NCI-H226 (cell line): ENCODE measurements at regions not wholly inside any gene's neighbourhood (a gene's known extent, or its start where the extent isn't known, plus 50 kb on each side); places are given as distances from the start of the nearest gene placed in this dataset.
"Not testable (repeated sequence)": the region's sequence is repeated elsewhere in the genome, so short reads cannot be mapped to it uniquely, and the experiment has no call there.

Source experiments
- DNase-seq: peaks from one replicate; pipeline ENCODE4 v3.0.0-alpha.2; 2015

DNA sequence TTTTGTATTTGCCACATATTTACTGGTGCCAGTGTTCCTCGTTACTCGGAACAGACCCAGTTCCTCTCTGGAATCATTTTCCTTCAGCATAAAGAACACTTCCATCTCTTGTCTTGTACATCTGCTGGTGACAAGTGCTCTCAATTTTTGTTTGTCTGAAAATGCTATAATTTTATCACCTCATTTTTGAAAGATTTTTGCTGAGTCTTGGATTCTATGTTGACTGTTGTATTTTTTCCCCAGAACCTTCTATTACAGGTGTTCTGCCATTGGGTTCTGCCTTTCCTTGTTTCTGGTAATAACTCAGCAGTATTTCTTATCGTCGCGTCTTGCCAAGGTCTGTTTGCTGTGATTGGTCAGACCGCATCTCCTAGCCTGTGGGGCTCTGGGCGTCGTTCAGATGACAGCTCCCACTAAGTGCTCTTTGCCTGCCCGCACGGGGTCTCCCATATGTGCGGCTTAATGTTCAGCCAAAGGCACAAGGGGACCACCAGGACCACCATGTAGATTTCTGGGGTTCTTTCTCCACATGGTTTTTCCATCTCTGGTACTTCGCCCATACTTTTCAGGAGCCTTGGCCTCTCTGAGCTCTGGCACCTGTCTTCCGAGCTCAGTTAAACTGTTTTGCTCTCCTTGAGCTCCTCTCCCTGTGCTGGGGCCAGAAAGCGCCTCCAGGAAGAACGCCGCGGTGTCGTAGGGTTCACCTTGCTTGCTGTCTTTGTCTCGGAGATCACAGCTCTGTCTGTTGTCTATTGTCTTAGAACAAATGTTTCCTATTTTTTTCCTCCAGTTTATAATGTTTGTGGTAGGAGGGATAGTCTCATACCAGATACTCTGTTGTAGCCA is 80.0 kb downstream of the METRNL start:
- DNase-seq, result no peak

DNA sequence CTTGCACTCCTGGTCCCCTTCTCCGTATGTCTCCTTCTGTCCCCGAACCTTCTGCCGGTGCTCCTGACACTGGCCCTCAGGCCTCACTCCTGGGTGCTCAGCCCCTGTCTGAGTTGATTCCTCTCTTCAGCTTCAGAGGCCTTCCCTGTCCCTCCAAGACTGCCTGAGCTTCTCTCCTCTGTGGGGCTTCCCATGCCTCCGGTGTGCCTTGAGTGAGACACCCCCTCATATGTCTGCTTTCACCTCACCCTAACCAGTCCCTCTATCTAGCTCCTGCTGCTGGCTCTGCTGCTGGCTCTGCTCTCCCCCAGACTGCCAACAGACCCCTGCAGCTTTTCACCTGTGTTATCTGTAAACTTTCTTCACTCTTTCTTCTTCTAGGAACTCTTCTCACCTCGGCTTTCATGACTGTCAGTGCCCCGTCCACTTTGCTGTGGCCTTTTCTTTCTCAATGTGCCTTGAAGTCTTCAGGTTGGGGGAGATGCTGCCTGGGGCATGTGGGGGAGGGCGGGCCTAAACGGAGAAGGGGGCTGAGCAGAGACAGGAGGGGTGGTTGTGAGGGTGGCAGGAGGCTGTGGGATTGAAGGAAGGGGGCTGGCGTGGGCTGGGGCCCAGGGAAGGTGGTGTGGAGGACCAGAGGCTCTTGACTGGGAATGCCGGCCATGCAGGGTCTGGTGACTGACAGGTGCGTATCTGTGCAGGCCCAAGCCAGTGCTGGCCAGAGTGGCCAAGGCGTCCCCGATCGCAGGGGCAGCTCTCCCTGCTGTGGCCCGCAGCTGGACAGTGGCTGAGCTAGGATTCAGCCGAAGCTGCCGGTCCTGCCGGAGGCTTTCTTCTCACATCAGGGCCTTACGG is 81.3 kb downstream of the METRNL start:
- no peak for DNase-seq

DNA sequence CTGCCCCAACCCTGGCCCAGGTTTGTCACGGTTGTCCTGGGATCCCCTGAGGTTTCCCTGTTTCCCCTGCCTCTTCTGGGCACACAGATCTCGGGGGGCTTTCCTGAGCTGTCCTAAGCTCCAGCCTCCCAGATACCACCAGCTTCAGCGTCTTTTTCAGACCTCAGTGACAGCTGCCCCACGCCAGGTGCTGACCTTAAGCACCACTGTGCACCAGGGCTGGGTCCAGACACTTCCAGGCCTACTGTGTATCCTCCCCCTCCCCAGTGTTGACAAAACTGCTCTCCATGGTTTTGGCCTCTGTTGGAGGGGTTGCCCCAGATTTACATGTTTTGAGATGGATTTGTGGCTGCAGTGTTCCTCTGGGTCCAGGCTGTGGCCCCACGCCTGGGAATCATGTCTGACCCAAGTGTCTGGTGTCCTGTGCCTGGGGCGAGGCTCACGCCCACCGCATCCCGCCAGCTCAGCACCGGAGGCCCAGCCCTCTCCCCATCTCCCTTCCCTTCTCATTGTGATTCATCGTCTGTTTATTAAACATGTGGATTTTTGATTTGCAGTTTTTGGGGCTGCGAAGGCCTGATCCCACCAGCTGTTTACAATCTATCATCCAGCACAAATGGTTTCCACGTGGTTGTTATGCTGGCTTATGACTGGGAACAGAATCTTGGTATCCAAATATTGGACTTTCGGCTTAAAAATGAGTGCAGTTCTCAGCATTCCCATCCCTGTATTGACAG is 82.1 kb downstream of the METRNL start:
- DNase-seq, result no peak

DNA sequence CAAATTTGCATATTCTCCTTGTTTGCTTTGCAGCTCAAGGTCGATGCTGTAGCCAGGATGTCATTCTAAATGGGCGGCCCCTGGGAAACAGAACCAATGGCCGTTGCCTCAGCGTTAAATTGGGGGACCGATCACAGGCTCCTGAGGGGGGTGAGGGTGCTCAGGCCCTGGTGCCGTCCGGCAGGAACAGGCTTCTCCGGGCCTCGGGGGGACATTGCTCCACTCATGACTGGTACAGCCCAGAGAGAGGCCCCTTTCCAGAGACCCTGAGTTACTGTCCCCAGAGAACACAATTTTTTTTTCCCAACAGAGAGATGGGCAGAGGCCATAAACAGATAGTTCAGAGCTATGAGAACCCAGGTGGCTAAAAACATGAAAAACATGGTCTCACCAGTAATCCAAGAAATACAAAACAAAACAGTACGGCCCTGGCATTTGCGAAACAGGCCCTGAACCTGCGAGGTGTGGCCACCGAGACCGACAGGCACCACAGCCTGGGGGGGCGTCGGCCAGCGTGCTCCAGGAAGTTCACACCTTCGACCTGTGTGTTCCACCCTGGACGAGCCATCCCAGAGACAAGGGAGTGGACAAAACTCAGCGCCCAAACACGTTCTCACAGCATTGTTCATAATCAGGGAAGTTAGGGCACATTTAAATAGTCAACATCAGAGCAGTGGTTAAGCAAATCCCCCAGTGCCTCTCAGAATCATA is 82.8 kb downstream of the METRNL start:
- DNase-seq, result no peak

DNA sequence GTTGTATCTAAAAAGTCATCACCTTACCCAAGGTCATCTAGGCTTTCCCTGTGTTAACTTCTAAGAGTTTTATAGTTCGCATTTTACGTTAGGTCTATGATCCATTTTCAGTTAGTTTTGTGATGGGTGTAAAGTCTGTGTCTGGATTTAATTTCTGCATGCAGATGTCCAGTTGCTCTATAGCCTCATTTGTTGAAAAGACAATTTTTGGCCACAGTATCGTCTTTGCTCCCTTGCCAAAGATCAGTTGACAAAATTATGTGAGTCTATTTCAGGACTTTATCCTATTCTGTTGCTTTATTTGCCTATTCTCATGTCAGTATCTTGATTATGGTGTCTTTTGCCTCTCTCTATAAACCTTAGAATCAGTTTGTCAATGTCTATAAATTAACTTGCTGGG is 85.1 kb downstream of the METRNL start:
- DNase-seq, result no peak

DNA sequence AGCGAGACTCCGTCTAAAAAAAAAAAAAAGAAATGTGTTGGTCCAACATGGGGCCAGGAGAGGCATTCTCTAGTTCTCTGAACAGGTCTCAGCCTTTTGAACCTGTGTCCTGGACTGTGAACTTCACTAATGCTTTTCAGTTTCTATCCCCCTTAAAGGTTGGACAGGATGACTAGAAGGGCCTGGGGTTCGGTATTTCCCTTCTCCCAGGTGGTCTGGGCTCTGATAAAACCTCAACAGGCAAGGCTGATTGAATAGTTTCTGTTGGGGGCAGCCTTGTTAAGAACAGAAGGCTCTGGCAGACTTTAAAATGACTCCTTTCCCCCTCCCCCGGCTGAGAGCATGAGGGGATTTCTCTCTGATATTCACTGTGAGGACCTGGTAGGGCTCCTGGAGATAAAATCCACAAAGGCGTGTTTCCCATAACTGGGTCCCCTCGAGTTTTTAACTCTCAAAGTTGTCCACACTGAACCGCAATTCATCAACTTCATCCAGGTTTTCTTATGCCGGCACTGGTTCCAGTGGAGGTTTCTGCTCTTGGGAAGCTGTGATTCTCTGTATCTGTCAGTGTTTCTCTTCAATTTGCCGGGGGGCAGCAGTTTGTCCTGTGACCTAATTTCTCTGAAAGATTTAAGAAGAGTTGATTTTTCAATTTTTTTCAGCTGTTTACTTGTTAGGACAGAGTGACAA is 91.3 kb downstream of the METRNL start:
- no peak for DNase-seq

DNA sequence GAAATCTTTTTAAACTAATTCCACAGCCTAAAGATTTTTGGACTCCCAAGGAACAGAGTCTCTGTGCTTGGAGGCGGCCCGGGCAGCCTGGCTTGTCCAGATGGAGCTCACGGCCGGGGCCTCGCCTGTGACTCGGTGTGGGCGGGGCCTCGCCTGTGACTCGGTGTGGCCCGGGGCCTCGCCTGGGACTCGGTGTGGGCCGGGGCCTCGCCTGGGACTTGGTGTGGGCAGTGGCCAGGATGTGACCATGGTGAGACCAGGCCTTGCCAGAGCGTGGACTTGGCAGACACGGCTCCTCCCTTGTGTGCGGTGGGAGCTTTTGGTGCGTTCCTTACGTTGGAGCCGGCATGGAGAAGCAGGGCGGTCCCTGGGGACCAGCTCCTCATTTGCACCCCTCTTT is 92.3 kb downstream of the METRNL start:
- no peak for DNase-seq

DNA sequence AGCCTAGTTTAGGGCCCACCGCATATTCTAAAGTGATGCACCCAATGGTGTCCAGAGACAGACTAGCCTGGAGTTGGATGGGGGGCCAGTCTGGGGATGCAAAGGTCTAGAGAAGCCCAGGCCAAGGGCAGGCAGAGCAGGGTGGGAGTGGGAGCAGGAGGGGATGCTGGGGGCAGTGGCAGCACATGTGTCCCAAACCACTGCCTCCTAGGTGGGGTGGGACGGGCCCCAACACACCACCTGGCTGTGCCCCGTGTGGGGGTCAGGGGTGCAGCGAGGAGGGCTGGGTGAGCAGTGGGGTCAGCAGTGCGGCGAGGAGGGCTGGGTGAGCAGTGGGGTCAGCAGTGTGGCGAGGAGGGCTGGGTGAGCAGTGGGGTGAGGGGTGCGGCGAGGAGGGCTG is 92.7 kb downstream of the METRNL start:
- DNase-seq, result not testable (repeated sequence)

DNA sequence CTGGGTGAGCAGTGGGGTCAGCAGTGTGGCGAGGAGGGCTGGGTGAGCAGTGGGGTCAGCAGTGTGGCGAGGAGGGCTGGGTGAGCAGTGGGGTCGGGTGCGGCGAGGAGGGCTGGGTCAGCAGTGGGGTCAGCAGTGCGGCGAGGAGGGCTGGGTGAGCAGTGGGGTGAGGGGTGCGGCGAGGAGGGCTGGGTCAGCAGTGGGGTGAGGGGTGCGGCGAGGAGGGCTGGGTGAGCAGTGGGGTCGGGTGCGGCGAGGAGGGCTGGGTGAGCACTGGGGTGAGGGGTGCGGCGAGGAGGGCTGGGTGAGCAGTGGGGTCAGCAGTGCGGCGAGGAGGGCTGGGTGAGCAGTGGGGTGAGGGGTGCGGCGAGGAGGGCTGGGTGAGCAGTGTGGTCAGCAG is 93.2 kb downstream of the METRNL start:
- DNase-seq, result not testable (repeated sequence)

DNA sequence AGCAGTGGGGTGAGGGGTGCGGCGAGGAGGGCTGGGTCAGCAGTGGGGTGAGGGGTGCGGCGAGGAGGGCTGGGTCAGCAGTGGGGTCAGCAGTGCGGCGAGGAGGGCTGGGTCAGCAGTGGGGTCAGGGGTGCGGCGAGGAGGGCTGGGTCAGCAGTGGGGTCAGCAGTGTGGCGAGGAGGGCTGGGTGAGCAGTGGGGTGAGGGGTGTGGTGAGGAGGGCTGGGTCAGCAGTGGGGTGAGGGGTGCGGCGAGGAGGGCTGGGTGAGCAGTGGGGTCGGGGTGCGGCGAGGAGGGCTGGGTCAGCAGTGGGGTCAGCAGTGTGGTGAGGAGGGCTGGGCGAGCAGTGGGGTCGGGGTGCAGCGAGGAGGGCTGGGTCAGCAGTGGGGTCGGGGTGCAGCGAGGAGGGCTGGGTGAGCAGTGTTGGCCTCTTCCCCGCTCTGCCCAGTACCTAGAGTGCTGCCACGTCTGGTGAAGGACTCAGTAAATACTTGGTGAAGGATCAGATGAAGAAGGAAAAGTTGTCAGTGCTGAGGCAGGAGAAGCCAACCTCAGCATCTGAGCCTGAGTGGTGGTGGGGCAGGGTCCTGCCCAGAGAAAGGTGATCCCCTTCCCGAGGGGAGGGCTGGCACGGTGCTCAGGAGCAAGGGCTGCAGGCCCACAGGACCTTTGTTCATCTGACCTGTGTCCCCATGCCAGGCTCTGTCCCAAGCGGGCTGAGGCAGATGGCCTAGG is 93.9 kb downstream of the METRNL start:
- DNase-seq, result not testable (repeated sequence)

DNA sequence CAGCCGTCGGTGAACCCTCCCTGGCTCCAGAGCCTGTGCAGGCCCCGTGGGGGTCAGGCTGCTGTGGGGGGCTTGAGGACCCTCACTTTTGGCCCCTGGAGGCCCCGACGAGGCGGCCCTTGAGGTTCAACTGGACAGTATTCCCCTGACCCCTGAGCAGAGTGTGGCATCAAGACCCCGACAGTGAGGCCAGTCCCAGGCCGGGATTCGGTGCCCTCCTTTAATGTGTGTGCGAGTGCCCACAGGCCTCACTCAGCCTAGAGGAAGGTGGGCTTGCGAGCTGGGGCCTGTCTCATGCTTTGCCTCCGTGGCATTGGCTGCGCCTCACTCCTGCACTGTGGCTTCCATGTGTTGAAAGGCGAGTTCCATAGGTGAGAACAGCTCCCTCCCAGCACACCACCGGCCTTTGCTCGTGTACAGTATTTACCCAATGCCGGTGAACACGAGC is 94.5 kb downstream of the METRNL start:
- DNase-seq, result no peak

DNA sequence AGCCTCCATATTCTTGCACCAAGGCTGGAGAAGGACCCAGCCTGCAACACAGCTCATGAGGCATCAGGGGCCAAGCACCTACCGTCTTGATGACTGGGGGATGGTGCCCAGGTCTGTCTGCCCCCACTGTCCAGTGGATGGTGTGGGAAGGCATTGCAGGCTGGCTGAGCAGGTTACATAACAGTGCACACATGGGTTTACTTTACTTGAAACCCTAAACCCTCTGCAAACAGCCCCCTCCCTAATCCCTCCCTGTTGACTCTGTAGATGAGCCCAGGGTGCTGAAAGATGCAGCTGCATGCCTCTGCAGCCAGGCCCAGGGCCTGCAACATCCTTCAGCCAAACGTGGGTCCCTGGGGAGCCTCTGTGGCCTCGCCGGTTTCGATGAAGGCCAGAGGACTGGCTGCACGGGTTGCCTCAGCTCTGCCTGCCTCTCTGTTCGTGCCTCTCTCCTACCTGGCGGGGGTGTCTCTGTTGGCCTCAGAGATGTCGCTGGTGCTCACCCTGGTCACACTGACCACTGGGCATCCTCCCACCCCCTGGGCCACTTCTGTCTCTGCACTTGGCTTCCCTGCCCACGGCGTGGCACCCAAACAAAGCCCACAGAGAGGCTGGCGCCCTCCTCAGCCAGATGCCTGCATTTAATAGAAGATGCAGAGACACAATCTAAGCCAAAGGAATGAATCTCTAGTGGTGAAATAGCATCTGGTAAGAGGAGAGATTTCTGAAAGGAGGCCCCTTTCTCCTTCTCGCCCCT is 95.1 kb downstream of the METRNL start:
- DNase-seq, result no peak

DNA sequence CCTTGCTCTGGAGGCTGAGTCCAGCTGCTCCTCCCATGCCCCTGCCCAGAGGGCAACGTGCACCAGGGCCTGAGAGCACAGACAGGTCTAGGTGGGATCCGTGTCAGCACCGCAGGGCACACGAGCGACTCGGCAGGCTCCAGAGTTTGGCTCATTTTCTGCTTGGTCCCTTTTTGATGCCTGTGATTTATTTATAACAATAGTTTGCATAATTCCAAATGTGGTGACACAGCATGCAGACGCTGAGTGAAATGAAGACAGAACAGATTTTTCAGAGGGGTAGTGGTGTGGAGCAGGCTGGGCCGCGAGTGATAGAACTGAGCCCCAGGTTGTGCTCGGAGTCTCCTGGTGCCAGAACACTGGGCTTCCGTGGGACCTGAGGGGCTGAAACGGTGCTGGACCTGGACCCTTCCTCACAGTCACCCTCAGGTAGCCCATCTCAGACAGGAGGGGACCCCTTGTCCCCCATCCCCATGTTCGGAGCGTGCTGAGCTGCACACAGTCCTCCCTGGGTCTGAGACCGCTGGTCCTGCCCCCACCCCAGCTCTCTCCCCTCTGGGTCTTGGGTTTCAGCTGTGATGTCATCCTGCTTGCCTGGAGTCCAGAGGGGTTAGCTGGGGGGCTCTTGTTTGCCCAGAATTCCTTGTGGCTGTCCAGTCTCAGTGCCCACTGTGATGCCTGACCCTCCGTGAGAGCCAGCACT is 95.9 kb downstream of the METRNL start:
- DNase-seq, result no peak

DNA sequence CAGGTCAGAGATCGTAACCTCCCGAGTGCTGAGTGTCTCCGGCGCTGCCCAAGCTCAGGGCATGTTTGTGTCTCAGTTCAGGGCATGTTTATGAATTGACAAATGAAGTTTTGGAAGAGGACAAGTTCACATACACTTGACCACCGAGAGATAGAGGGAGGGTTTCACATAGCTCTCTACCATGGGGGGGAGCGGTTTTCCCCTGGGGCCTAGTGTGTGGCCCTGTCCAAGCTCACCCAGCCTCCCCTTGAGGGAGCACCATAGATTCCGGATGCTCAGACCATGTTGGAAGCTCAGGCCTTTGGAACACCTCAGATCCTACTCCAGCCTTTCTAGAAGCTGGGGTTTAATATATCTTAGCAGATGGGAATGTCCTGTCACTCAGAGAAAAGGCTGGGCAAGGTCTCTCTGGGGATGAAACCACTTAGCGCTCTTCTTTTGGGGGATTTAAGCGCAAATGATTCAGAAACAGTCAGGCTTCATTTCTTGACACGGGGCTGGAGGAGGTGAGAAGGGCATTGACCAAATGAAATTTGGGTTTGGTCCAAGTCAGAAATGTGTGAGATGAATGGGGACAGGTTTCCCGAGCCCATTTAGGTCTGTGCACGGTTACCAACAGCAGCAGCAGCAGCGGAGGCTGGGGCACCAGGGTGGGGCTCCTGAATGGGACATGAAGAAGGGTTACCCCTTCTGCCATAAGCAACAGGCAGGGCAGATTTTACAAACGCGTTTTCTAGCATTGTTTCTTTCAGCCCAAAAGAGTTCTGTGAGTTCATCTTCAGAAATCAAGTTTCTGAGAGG is 96.6 kb downstream of the METRNL start:
- no peak for DNase-seq

DNA sequence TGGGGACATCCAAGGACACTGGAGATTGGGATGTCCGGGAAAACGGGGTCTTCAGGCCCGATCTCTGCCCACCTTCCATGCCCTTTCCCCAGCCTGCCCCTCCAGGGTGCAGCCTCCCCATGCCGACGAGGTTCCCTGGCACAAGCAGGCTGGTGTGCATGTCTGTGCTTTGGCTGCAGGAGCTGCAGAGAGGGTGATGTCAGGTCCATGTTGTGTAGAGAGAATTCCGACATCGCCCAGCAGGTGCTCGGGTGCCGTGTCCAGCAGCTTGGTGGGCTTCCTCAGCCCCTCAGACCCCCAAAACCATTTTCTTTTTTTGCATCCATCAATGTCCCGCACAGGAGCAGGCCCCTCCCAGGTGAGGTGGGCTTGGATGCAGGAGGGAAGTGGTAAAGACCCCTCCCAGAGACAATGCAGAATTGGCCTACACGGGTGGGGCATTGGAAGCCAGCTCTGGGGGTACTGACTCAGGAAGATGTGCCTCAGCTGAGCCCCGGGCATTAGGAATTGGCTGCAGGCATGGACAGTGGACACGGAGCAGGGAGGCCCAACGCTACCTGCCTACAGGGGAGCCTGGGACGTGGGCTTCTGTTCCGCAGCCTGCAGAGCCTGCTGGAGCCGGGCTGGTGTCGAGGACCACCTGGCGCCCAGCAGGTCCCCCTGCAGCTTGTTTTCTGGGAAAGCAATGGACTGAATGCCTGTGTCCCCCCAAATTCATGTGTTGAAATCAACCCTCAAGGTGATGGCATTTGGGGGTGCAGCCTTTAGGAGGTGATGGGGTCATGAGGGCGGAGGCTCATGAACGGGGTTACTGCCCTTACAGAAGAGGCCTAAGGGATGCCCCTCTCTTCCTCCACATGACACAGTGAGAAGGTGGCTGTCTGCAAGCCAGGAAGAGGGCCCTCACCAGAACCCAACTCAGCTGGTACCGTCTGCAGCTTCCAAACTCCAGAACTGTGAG is 97.5 kb downstream of the METRNL start:
- DNase-seq, result no peak

DNA sequence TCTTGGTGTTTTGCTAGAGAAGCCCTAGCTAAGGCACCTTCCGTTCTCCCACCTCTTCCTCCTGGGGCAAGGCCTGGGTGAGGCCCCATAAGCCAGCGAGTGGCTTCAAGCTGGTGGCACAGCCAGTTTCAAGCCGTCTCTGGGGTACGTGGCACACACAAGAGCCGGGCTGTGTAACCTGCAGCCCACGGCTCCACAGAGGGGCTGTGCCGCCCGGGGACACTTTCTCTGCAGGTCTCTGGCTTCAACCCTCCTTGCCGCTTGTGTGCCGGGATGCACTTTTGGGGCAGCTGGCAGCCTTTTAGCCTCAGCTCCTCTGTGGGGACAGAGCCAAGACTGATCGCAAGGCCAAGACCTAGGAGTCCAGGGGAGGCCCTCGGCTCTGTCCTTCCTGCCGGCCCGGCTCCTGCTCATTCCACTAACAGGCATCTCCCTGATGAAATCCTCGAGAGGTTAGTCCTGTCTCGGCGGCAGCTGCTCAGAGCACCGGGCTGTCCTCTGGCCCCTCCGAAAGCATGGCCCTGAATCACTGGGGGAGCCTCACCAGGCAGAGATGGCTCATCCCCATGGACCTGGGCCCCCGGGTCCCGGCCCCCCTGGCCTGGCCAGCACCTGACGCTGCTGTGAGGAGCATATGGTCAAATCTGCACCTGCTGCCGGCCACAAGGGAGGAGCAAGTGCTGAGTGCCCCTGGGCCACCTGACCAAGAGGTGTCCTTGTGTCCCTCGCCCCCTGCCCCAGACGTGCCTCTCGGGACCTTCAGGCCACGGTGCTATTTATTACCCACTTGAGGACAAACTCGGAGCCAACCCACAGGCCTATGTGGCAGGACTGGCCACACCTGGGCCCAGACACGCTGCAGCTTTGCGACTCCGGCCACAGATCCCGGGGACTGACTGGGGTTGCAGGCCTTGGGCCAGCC is 98.5 kb downstream of the METRNL start:
- no peak for DNase-seq
